HCT116 (cell line): ENCODE measurements at regions not wholly inside any gene's neighbourhood (a gene's known extent, or its start where the extent isn't known, plus 50 kb on each side); places are given as distances from the start of the nearest gene placed in this dataset.

ENCODE experiments used
- ATAC-seq: fragments of 200-7000 bp; cut with Tn5 transposase; 2 replicates; pipeline ENCODE4 v1.9.1; 2020; ENCODE audit warnings: mild to moderate bottlenecking, moderate library complexity
- BruUV-seq: library from RNA; stranded (reverse); fragments of 400-500 nt; replicated peaks from 2 replicates; lab custom pipeline; 2021; lab: Mats Ljungman, UMichigan
- CTCF ChIA-PET: fragments of 300-600 bp; sonication (Branson Sonifier 250); formaldehyde crosslinking; loops from one replicate; lab custom pipeline; 2021; ENCODE audit warnings: antibody characterized with exemption; lab: Charles Lee
- POLR2A ChIA-PET: fragments of 300-600, 350-600 bp; sonication (Branson Sonifier 250); formaldehyde crosslinking; loops from one replicate; lab custom pipeline; 2021; ENCODE audit warnings: antibody characterized with exemption; lab: Charles Lee
- RAD21 ChIA-PET, 2 experiments: fragments of 300-600 bp; sonication (Branson Sonifier 250); formaldehyde crosslinking; loops; one replicate each; lab custom pipeline; 2023; ENCODE audit warnings: low total read pairs in 2 of 2; ENCODE audit not compliant: uncharacterized antibody in 2 of 2, unreplicated experiment in 2 of 2, low non-redundant PET in 1 of 2; lab: Charles Lee
- DNase-seq: peaks from one replicate; pipeline ENCODE4 v3.0.0-alpha.2; 2010; ENCODE audit warnings: low read depth, low spot score
- H2AFZ ChIP-seq: fragments of 200-600 bp; shearing (Covaris generic), sonication (generic); 2 replicates; pipeline ENCODE4 v1.6.1; 2017; ENCODE audit warnings: low read depth, mixed run types, mixed read lengths, antibody characterized with exemption, low read length; ENCODE audit not compliant: poor library complexity, severe bottlenecking
- H3K27ac ChIP-seq: 2 replicates; pipeline ENCODE4 v1.5.1; 2012; ENCODE audit warnings: low read depth, low read length
- H3K27me3 ChIP-seq: fragments of 200-600 bp; sonication (generic); 2 replicates; pipeline ENCODE4 v1.6.1; 2016; ENCODE audit warnings: mixed run types, low read length, mixed read lengths; ENCODE audit not compliant: insufficient read depth
- H3K36me3 ChIP-seq, 2 experiments: fragments of 200-500 bp in 1 of 2; fragments of 200-600 bp in 1 of 2; sonication (Bioruptor generic) in 1 of 2; sonication (generic) in 1 of 2; 2 replicates each; pipeline versions ENCODE4 v1.5.1 to v1.6.1; 2014 to 2016; ENCODE audit warnings: low read length in 2 of 2, inconsistent platforms in 1 of 2, mixed read lengths in 1 of 2, mixed run types in 1 of 2; ENCODE audit not compliant: insufficient read depth in 2 of 2, control insufficient read depth in 1 of 2
- H3K4me1 ChIP-seq, 2 experiments: fragments of 200-600 bp in 1 of 2; sonication (generic) in 1 of 2; 2 replicates each; pipeline versions ENCODE4 v1.5.1 to v1.6.1; 2012 to 2017; ENCODE audit warnings: low read length in 2 of 2, inconsistent platforms in 1 of 2, mild to moderate bottlenecking in 1 of 2, mixed read lengths in 1 of 2, mixed run types in 1 of 2, moderate library complexity in 1 of 2; ENCODE audit not compliant: insufficient read depth in 2 of 2, control insufficient read depth in 1 of 2
- H3K4me2 ChIP-seq: fragments of 200-600 bp; sonication (generic); 2 replicates; pipeline ENCODE4 v1.6.1; 2017; ENCODE audit warnings: mixed run types, low read length, mixed read lengths
- H3K4me3 ChIP-seq, 2 experiments: fragments of 200-600 bp in 1 of 2; sonication (generic) in 1 of 2; replicated peaks in 1 of 2; 2 replicates each; pipeline ENCODE4 v1.5.1; 2011 to 2016; ENCODE audit warnings: low read length in 2 of 2, control low read depth in 1 of 2, low read depth in 1 of 2, mild to moderate bottlenecking in 1 of 2, mixed read lengths in 1 of 2, mixed run types in 1 of 2
- H3K79me2 ChIP-seq: fragments of 200-600 bp; sonication (generic); 2 replicates; pipeline ENCODE4 v1.6.1; 2017; ENCODE audit warnings: mild to moderate bottlenecking, mixed run types, low read length, moderate library complexity, mixed read lengths; ENCODE audit not compliant: insufficient read depth
- H3K9ac ChIP-seq: fragments of 200-600 bp; sonication (generic); 2 replicates; pipeline ENCODE4 v1.6.1; 2016; ENCODE audit warnings: low read length, mixed read lengths
- H3K9me2 ChIP-seq: fragments of 200-600 bp; sonication (generic), shearing (Covaris generic); 2 replicates; pipeline ENCODE4 v1.6.1; 2017; ENCODE audit warnings: mixed run types, mild to moderate bottlenecking, moderate library complexity; ENCODE audit not compliant: insufficient read depth
- H3K9me3 ChIP-seq, 2 experiments: fragments of 200-500 bp in 1 of 2; fragments of 200-600 bp in 1 of 2; sonication (Bioruptor generic) in 1 of 2; sonication (generic) in 1 of 2; 2 replicates each; pipeline ENCODE4 v1.6.1; 2014 to 2017; ENCODE audit warnings: low read length in 2 of 2, mixed read lengths in 2 of 2, inconsistent platforms in 1 of 2, low read depth in 1 of 2, mild to moderate bottlenecking in 1 of 2, mixed run types in 1 of 2, moderate library complexity in 1 of 2; ENCODE audit not compliant: control insufficient read depth in 1 of 2, insufficient read depth in 1 of 2
- H4K20me1 ChIP-seq: fragments of 200-600 bp; sonication (generic), shearing (Covaris generic); 2 replicates; pipeline ENCODE4 v1.6.1; 2017; ENCODE audit warnings: mixed run types, mild to moderate bottlenecking, moderate library complexity; ENCODE audit not compliant: insufficient read depth
- CEBPB ChIP-seq: IDR thresholded peaks from 2 replicates; pipeline ENCODE4 v1.6.1; 2012; ENCODE audit warnings: low read depth
- EGR1 ChIP-seq: IDR thresholded peaks from 2 replicates; pipeline ENCODE4 v1.6.1; 2012; ENCODE audit warnings: low read depth
- EZH2phosphoT487 ChIP-seq: fragments of 200-600 bp; IDR thresholded peaks from 2 replicates; pipeline ENCODE4 v1.6.1; 2018; ENCODE audit warnings: antibody characterized with exemption, borderline replicate concordance
- JUND ChIP-seq: IDR thresholded peaks from 2 replicates; pipeline ENCODE4 v1.6.1; 2012
- MAX ChIP-seq: IDR thresholded peaks from 2 replicates; pipeline ENCODE4 v1.6.1; 2012
- SRF ChIP-seq: IDR thresholded peaks from 2 replicates; pipeline ENCODE4 v1.6.1; 2012; ENCODE audit warnings: low read depth
- TCF7L2 ChIP-seq: IDR thresholded peaks from 2 replicates; pipeline ENCODE4 v1.7.0; 2011; ENCODE audit warnings: borderline replicate concordance, inconsistent platforms; ENCODE audit not compliant: insufficient read depth, insufficient read length; ENCODE audit errors: extremely low read depth
- ZFX ChIP-seq: fragments of 450-650 bp; IDR thresholded peaks from 2 replicates; pipeline ENCODE4 v1.6.1; 2017
- ZNF274 ChIP-seq: fragments of 200-500 bp; sonication (Bioruptor generic); IDR thresholded peaks from 2 replicates; pipeline ENCODE4 v1.6.1; 2014; ENCODE audit warnings: mild to moderate bottlenecking, low read depth, low read length, inconsistent platforms
- intact Hi-C: fragments of 100-400 bp; cut with micrococcal nuclease; formaldehyde crosslinking; loops from 2 replicates; pipeline ENCODE4 v1.10.0; 2022
- TF ChIP-seq, protein P1 (sequence below): IDR thresholded peaks from 2 replicates; pipeline ENCODE4 v1.6.1; 2011; ENCODE audit warnings: mild to moderate bottlenecking, low read length, moderate library complexity; ENCODE audit not compliant: insufficient replicate concordance; ENCODE audit errors: extremely low read depth
- TF ChIP-seq, protein P2 (sequence below), 3 experiments: fragments of 200-600 bp in 1 of 3; sonication (generic) in 1 of 3; IDR thresholded peaks in 2 of 3; conservative IDR thresholded peaks in 1 of 3; 2 replicates each; pipeline ENCODE4 v1.5.1; 2012 to 2017; ENCODE audit warnings: low read depth in 2 of 3, low read length in 2 of 3, antibody characterized with exemption in 1 of 3, borderline replicate concordance in 1 of 3, control low read depth in 1 of 3, mild to moderate bottlenecking in 1 of 3, mixed read lengths in 1 of 3, mixed run types in 1 of 3, moderate library complexity in 1 of 3; ENCODE audit not compliant: insufficient read depth in 1 of 3

DNA sequence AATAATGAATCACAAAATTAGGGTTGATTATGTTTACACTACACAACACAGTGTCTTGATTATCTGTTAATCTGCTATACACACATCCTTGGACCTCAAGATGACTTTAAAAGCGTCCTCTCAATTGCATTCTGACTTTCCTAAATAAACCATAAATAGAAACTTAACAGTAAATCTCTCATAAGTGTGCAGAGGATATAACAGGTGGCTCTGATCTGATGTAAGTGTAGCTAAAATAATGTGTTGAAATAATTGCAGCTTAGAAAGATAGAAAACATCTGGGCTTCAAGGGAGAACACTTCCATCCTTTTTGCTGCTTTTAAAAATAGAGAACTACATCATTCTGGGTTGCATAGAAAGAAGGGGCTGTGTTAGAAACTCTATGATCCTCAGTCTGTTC, 78.4 kb upstream of the EFEMP1 start:
- Histone ChIP-seq H3K79me2 (no peaks in the 10 kb centered on the region), H3K27me3 (no peaks in the 10 kb centered on the region), H3K36me3 (no peaks in the 10 kb centered on the region), H3K27ac (no peak overlapping the region), H3K9ac (no peak overlapping the region), H3K4me3 (no peak overlapping the region), H4K20me1 (no peaks in the 10 kb centered on the region), H3K4me1 (no peaks in the 10 kb centered on the region), H3K4me2 (no peak overlapping the region), H2AFZ (no peak overlapping the region), H3K9me3 (no peaks in the 10 kb centered on the region), H3K9me2 (no peaks in the 10 kb centered on the region)
- BruUV-seq, result no TSS peak
- TF ChIP-seq ZNF274, result no peak
- no peak for TF ChIP-seq CEBPB
- TF ChIP-seq SRF, result no peak
- no peak for TF ChIP-seq EGR1
- no peak for TF ChIP-seq EZH2phosphoT487
- TF ChIP-seq, protein P1, sequence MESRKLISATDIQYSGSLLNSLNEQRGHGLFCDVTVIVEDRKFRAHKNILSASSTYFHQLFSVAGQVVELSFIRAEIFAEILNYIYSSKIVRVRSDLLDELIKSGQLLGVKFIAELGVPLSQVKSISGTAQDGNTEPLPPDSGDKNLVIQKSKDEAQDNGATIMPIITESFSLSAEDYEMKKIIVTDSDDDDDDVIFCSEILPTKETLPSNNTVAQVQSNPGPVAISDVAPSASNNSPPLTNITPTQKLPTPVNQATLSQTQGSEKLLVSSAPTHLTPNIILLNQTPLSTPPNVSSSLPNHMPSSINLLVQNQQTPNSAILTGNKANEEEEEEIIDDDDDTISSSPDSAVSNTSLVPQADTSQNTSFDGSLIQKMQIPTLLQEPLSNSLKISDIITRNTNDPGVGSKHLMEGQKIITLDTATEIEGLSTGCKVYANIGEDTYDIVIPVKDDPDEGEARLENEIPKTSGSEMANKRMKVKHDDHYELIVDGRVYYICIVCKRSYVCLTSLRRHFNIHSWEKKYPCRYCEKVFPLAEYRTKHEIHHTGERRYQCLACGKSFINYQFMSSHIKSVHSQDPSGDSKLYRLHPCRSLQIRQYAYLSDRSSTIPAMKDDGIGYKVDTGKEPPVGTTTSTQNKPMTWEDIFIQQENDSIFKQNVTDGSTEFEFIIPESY, result no peak
- TF ChIP-seq JUND, result no peak
- ChIA-PET CTCF (no interaction called here), POLR2A (no interaction called here), RAD21 (interaction anchor here in 1 of 2 experiments (0.6 kb wide), 1 partner anchor 326 kb away, joined by 3 read pairs; no protein-coding TSS in a partner anchor)
- ATAC-seq (no peak), DNase-seq (no peak)
- intact Hi-C loops, result no loop called here

GRCh38 chr2:56008661-56009431, 85.3 kb upstream of the EFEMP1 start:
- intact Hi-C loops, result loop anchor here (1.0 to 5.0 kb wide), 3 partner anchors 123 to 291 kb away; no protein-coding TSS in a partner anchor
- H3K27me3 ChIP-seq, result no peaks in the 10 kb centered on the region
- ATAC-seq, result no peak
- ChIA-PET RAD21 (no interaction called here), POLR2A (no interaction called here), CTCF (interaction anchor here (1.1 kb wide), 1 partner anchor 237 kb away, joined by 6 read pairs; no protein-coding TSS in a partner anchor)
- H3K4me3 ChIP-seq, result no peak overlapping the region
- BruUV-seq, result no TSS peak
- H2AFZ ChIP-seq, result no peak overlapping the region
- H3K27ac ChIP-seq, result no peak overlapping the region
- no peak for DNase-seq
- TF ChIP-seq TCF7L2 (no peak), JUND (no peak), SRF (no peak), MAX (no peak), ZFX (no peak)
- TF ChIP-seq, protein P1, result no peak
- TF ChIP-seq, protein P2, sequence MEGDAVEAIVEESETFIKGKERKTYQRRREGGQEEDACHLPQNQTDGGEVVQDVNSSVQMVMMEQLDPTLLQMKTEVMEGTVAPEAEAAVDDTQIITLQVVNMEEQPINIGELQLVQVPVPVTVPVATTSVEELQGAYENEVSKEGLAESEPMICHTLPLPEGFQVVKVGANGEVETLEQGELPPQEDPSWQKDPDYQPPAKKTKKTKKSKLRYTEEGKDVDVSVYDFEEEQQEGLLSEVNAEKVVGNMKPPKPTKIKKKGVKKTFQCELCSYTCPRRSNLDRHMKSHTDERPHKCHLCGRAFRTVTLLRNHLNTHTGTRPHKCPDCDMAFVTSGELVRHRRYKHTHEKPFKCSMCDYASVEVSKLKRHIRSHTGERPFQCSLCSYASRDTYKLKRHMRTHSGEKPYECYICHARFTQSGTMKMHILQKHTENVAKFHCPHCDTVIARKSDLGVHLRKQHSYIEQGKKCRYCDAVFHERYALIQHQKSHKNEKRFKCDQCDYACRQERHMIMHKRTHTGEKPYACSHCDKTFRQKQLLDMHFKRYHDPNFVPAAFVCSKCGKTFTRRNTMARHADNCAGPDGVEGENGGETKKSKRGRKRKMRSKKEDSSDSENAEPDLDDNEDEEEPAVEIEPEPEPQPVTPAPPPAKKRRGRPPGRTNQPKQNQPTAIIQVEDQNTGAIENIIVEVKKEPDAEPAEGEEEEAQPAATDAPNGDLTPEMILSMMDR (IDR thresholded peaks at IDR 0.05 in 2 of 3, conservative IDR thresholded peaks at IDR 0.05 in 1 of 3; ENCODE audit: borderline replicate concordance in 1 of 3, insufficient read depth in 1 of 3, low read depth in 2 of 3, low read length in 2 of 3), result no peak
- no peak overlapping the region for H3K4me2 ChIP-seq
- no peaks in the 10 kb centered on the region for H4K20me1 ChIP-seq
- no peaks in the 10 kb centered on the region for H3K4me1 ChIP-seq
- H3K79me2 ChIP-seq, result no peaks in the 10 kb centered on the region
- no peaks in the 10 kb centered on the region for H3K36me3 ChIP-seq
- H3K9me3 ChIP-seq, result no peaks in the 10 kb centered on the region
- H3K9me2 ChIP-seq, result no peaks in the 10 kb centered on the region
- no peak overlapping the region for H3K9ac ChIP-seq
